HUES64 (cell line): ENCODE measurements at regions not wholly inside any gene's neighbourhood (a gene's known extent, or its start where the extent isn't known, plus 50 kb on each side); places are given as distances from the start of the nearest gene placed in this dataset.

Experiments
- H3K27ac ChIP-seq: 2 replicates; pipeline ENCODE4 v1.7.0; 2013; ENCODE audit warnings: low read depth, low read length, inconsistent platforms
- H3K27me3 ChIP-seq: 2 replicates; pipeline ENCODE4 v1.6.1; 2013; ENCODE audit warnings: mild to moderate bottlenecking, low read length; ENCODE audit not compliant: insufficient read depth
- H3K36me3 ChIP-seq: 2 replicates; pipeline ENCODE4 v1.6.1; 2013; ENCODE audit warnings: mild to moderate bottlenecking, low read length; ENCODE audit not compliant: insufficient read depth
- H3K4me1 ChIP-seq: 2 replicates; pipeline ENCODE4 v1.6.1; 2013; ENCODE audit warnings: mild to moderate bottlenecking, low read length, moderate library complexity; ENCODE audit not compliant: insufficient read depth
- H3K4me3 ChIP-seq: 2 replicates; pipeline ENCODE4 v1.5.1; 2013; ENCODE audit warnings: mild to moderate bottlenecking, low read length, moderate library complexity
- H3K9ac ChIP-seq: 2 replicates; pipeline ENCODE4 v1.6.1; 2013; ENCODE audit warnings: mild to moderate bottlenecking, low read depth, low read length
- H3K9me3 ChIP-seq: 2 replicates; pipeline ENCODE4 v1.6.1; 2013; ENCODE audit warnings: low read depth, low read length; ENCODE audit not compliant: insufficient read depth
- WGBS: fragments of 150-250, 120-280 bp; methylation state at CpG from one replicate; pipeline ENCODE4 v1.1.7; 2013; ENCODE audit warnings: missing lambda C conversion rate; 5-methylcytosine and 5-hydroxymethylcytosine counted together

- Histone ChIP-seq H3K9me3 (no peaks in the 10 kb centered on the region), H3K9ac (no peak overlapping the region), H3K4me1 (no peaks in the 10 kb centered on the region), H3K27me3 (no peaks in the 10 kb centered on the region), H3K27ac (no peak overlapping the region), H3K36me3 (no peaks in the 10 kb centered on the region), H3K4me3 (no peak overlapping the region)
These were observed 799.9 kb upstream of the TYRP1 start for GRCh38 chr9:11893331-11893730.

- Histone ChIP-seq H3K4me1 (no peaks in the 10 kb centered on the region), H3K4me3 (no peak overlapping the region), H3K27me3 (no peaks in the 10 kb centered on the region), H3K9ac (no peak overlapping the region), H3K27ac (no peak overlapping the region), H3K9me3 (no peaks in the 10 kb centered on the region), H3K36me3 (no peaks in the 10 kb centered on the region)
- WGBS = 92% methylated on average over 1 of the region's 1 CpG
These were observed 799.0 kb upstream of the TYRP1 start for GRCh38 chr9:11894136-11894535.

- H3K4me1 ChIP-seq = no peaks in the 10 kb centered on the region
- H3K9me3 ChIP-seq = no peaks in the 10 kb centered on the region
- H3K4me3 ChIP-seq = no peak overlapping the region
- H3K27me3 ChIP-seq = no peaks in the 10 kb centered on the region
- WGBS = 91% methylated on average over 1 of the region's 1 CpG
- no peaks in the 10 kb centered on the region for H3K36me3 ChIP-seq
- H3K9ac ChIP-seq = no peak overlapping the region
- H3K27ac ChIP-seq = no peak overlapping the region
These were observed 790.6 kb upstream of the TYRP1 start for GRCh38 chr9:11902610-11903009.

- WGBS = 49% methylated on average over 1 of the region's 2 CpGs
- no peaks in the 10 kb centered on the region; the same call in 1 of the 2 replicates for H3K27me3 ChIP-seq
- H3K4me1 ChIP-seq = peaks cover 17% of the 10 kb centered on the region
- no peak overlapping the region for H3K9ac ChIP-seq
- no peaks in the 10 kb centered on the region for H3K36me3 ChIP-seq
- no peak overlapping the region for H3K4me3 ChIP-seq
- H3K27ac ChIP-seq = no peak overlapping the region
- no peaks in the 10 kb centered on the region for H3K9me3 ChIP-seq
These were observed 777.5 kb upstream of the TYRP1 start for GRCh38 chr9:11915699-11916098.

GRCh38 chr9:11928871-11929321 is 764.3 kb upstream of the TYRP1 start:
- no peak overlapping the region for H3K4me3 ChIP-seq
- no peaks in the 10 kb centered on the region for H3K9me3 ChIP-seq
- 95% methylated on average over 17 of the region's 17 CpGs for WGBS
- H3K36me3 ChIP-seq = no peaks in the 10 kb centered on the region
- no peak overlapping the region for H3K9ac ChIP-seq
- no peaks in the 10 kb centered on the region for H3K27me3 ChIP-seq
- no peaks in the 10 kb centered on the region for H3K4me1 ChIP-seq
- no peak overlapping the region for H3K27ac ChIP-seq

GRCh38 chr9:11931109-11931508 is 762.1 kb upstream of the TYRP1 start:
- 96% methylated on average over 2 of the region's 3 CpGs for WGBS
- Histone ChIP-seq H3K9me3 (no peaks in the 10 kb centered on the region), H3K4me3 (no peak overlapping the region), H3K27ac (no peak overlapping the region), H3K36me3 (no peaks in the 10 kb centered on the region), H3K9ac (no peak overlapping the region), H3K4me1 (no peaks in the 10 kb centered on the region), H3K27me3 (no peaks in the 10 kb centered on the region)

- no peak overlapping the region for H3K27ac ChIP-seq
- no peak overlapping the region for H3K9ac ChIP-seq
- H3K4me3 ChIP-seq = no peak overlapping the region
- no peaks in the 10 kb centered on the region for H3K9me3 ChIP-seq
- no peaks in the 10 kb centered on the region for H3K36me3 ChIP-seq
- H3K27me3 ChIP-seq = no peaks in the 10 kb centered on the region
- 95% methylated on average over 3 of the region's 3 CpGs for WGBS
- no peaks in the 10 kb centered on the region for H3K4me1 ChIP-seq
These were observed 761.4 kb upstream of the TYRP1 start for GRCh38 chr9:11931751-11932150.

GRCh38 chr9:11933926-11934325 is 759.3 kb upstream of the TYRP1 start:
- Histone ChIP-seq H3K4me1 (no peaks in the 10 kb centered on the region), H3K27me3 (no peaks in the 10 kb centered on the region), H3K27ac (no peak overlapping the region), H3K9ac (no peak overlapping the region), H3K4me3 (no peak overlapping the region), H3K36me3 (no peaks in the 10 kb centered on the region), H3K9me3 (no peaks in the 10 kb centered on the region)

- WGBS = no CpG with 5 or more reads among the region's 1 CpG
- Histone ChIP-seq H3K27ac (no peak overlapping the region), H3K4me3 (no peak overlapping the region)
These were observed 746.7 kb upstream of the TYRP1 start for GRCh38 chr9:11946531-11946930.

GRCh38 chr9:11962327-11962726 is 730.9 kb upstream of the TYRP1 start:
- H3K4me1 ChIP-seq = no peaks in the 10 kb centered on the region
- no peak overlapping the region for H3K27ac ChIP-seq
- H3K9me3 ChIP-seq = 0 out of 2 replicates have a peak, but pooled peaks cover 4% of the 10 kb centered on the region
- H3K4me3 ChIP-seq = no peak overlapping the region
- 81% methylated on average over 3 of the region's 4 CpGs for WGBS
- H3K9ac ChIP-seq = no peak overlapping the region
- no peaks in the 10 kb centered on the region for H3K36me3 ChIP-seq
- H3K27me3 ChIP-seq = no peaks in the 10 kb centered on the region

More at GRCh38 chr9:11946531-11946930, 746.7 kb upstream of the TYRP1 start:
- Histone ChIP-seq H3K36me3 (no peaks in the 10 kb centered on the region), H3K9ac (no peak overlapping the region), H3K27me3 (no peaks in the 10 kb centered on the region), H3K9me3 (no peaks in the 10 kb centered on the region), H3K4me1 (no peaks in the 10 kb centered on the region)

GRCh38 chr9:11966786-11967185 is 726.4 kb upstream of the TYRP1 start:
- H3K27me3 ChIP-seq = no peaks in the 10 kb centered on the region
- H3K36me3 ChIP-seq = no peaks in the 10 kb centered on the region
- H3K9ac ChIP-seq = no peak overlapping the region
- H3K27ac ChIP-seq = no peak overlapping the region
- H3K4me1 ChIP-seq = no peaks in the 10 kb centered on the region
- no peaks in the 10 kb centered on the region for H3K9me3 ChIP-seq
- H3K4me3 ChIP-seq = no peak overlapping the region
- WGBS = 79% methylated on average over 4 of the region's 4 CpGs

GRCh38 chr9:11968631-11969030 is 724.6 kb upstream of the TYRP1 start:
- Histone ChIP-seq H3K9me3 (no peaks in the 10 kb centered on the region), H3K27ac (no peak overlapping the region), H3K27me3 (no peaks in the 10 kb centered on the region), H3K9ac (no peak overlapping the region), H3K4me3 (no peak overlapping the region), H3K36me3 (no peaks in the 10 kb centered on the region), H3K4me1 (no peaks in the 10 kb centered on the region)
- 93% methylated on average over 1 of the region's 1 CpG for WGBS
